NCI-H146 treated with DMSO at 0.1 percent for 48 hours (cell line): ENCODE measurements at regions not wholly inside any gene's neighbourhood (a gene's known extent, or its start where the extent isn't known, plus 50 kb on each side); places are given as distances from the start of the nearest gene placed in this dataset.
"Not testable (repeated sequence)": the region's sequence is repeated elsewhere in the genome, so short reads cannot be mapped to it uniquely, and the experiment has no call there.

ENCODE experiments used
- DNase-seq: peaks from one replicate; lab custom pipeline; 2025; ENCODE audit not compliant: unreplicated experiment; lab: John Stamatoyannopoulos, UW

- DNase-seq: not testable (repeated sequence)
Observed at GRCh38 chr4:178015046-178015445, 572.8 kb upstream of the AGA start.

GRCh38 chr4:178026999-178027398 is 584.8 kb upstream of the AGA start:
- no peak for DNase-seq

GRCh38 chr4:178027796-178028195 is 585.6 kb upstream of the AGA start:
- DNase-seq: no peak

GRCh38 chr4:178028481-178028880 is 586.2 kb upstream of the AGA start:
- no peak for DNase-seq

- DNase-seq: no peak
Observed at GRCh38 chr4:178037459-178038214, 595.4 kb upstream of the AGA start.

- DNase-seq: no peak
Observed at GRCh38 chr4:178056996-178057395, 614.8 kb upstream of the AGA start.

- no peak for DNase-seq
Observed at GRCh38 chr4:178063568-178063967, 621.3 kb upstream of the AGA start.

GRCh38 chr4:178066338-178066941 is 624.2 kb upstream of the AGA start:
- DNase-seq: no peak

GRCh38 chr4:178068136-178068535 is 625.9 kb upstream of the AGA start:
- DNase-seq: no peak

GRCh38 chr4:178070163-178070562 is 627.9 kb upstream of the AGA start:
- DNase-seq: no peak

GRCh38 chr4:178080312-178080711 is 638.1 kb upstream of the AGA start:
- DNase-seq: no peak

GRCh38 chr4:178081176-178081575 is 638.9 kb upstream of the AGA start:
- no peak for DNase-seq

GRCh38 chr4:178081896-178082295 is 639.7 kb upstream of the AGA start:
- no peak for DNase-seq

GRCh38 chr4:178082906-178083305 is 640.7 kb upstream of the AGA start:
- no peak for DNase-seq

- DNase-seq: no peak
Observed at GRCh38 chr4:178083968-178084367, 641.7 kb upstream of the AGA start.

- DNase-seq: no peak
Observed at GRCh38 chr4:178086320-178086719, 644.1 kb upstream of the AGA start.

- no peak for DNase-seq
Observed at GRCh38 chr4:178090640-178091411, 648.6 kb upstream of the AGA start.

- DNase-seq: no peak
Observed at GRCh38 chr4:178102139-178102538, 659.9 kb upstream of the AGA start.

GRCh38 chr4:178105242-178105641 is 663.0 kb upstream of the AGA start:
- DNase-seq: no peak

- DNase-seq: no peak
Observed at GRCh38 chr4:178136736-178137345, 694.6 kb upstream of the AGA start.

- DNase-seq: no peak
Observed at GRCh38 chr4:178137732-178138471, 695.7 kb upstream of the AGA start.
